Panc1 (cell line): ENCODE measurements at regions not wholly inside any gene's neighbourhood (a gene's known extent, or its start where the extent isn't known, plus 50 kb on each side); places are given as distances from the start of the nearest gene placed in this dataset.

Experiments used
- ATAC-seq: fragments of 200-7000 bp; cut with Tn5 transposase; 2 replicates; pipeline ENCODE4 v1.9.1; 2020; ENCODE audit warnings: mild to moderate bottlenecking, moderate library complexity
- BruUV-seq: library from RNA; stranded (reverse); fragments of 400-500 nt; replicated peaks from 2 replicates; lab custom pipeline; 2021; lab: Mats Ljungman, UMichigan
- CTCF ChIA-PET: fragments of 300-600 bp; sonication (Branson Sonifier 250); formaldehyde crosslinking; loops from one replicate; lab custom pipeline; 2022; ENCODE audit warnings: antibody characterized with exemption; lab: Charles Lee
- POLR2A ChIA-PET: fragments of 300-600 bp; sonication (Branson Sonifier 250); formaldehyde crosslinking; loops from one replicate; lab custom pipeline; 2022; ENCODE audit warnings: antibody characterized with exemption; lab: Charles Lee
- DNase-seq: peaks from one replicate; pipeline ENCODE4 v3.0.0-alpha.2; 2010; ENCODE audit warnings: low read depth, low spot score
- H3K27ac ChIP-seq: 2 replicates; pipeline ENCODE4 v1.5.1; 2011; ENCODE audit warnings: mild to moderate bottlenecking, low read length, inconsistent platforms
- H3K27me3 ChIP-seq: fragments of 200-500 bp; sonication (Bioruptor generic); 2 replicates; pipeline ENCODE4 v1.6.0; 2014; ENCODE audit warnings: low read length, inconsistent platforms; ENCODE audit not compliant: control insufficient read depth, insufficient read depth
- H3K36me3 ChIP-seq: fragments of 200-500 bp; sonication (Bioruptor generic); 2 replicates; pipeline ENCODE4 v1.5.1; 2014; ENCODE audit warnings: inconsistent platforms, mild to moderate bottlenecking, low read length, moderate library complexity; ENCODE audit not compliant: control insufficient read depth, insufficient read depth
- H3K4me1 ChIP-seq: 2 replicates; pipeline ENCODE4 v1.5.1; 2011; ENCODE audit warnings: inconsistent platforms, mild to moderate bottlenecking, low read length, moderate library complexity; ENCODE audit not compliant: control insufficient read depth, insufficient read depth
- H3K4me3 ChIP-seq, 2 experiments: 2 replicates each; pipeline ENCODE4 v1.5.1; 2011 to 2012; ENCODE audit warnings: low read depth in 2 of 2, low read length in 2 of 2, mild to moderate bottlenecking in 2 of 2, inconsistent platforms in 1 of 2, moderate library complexity in 1 of 2
- H3K9me3 ChIP-seq: fragments of 200-500 bp; sonication (Bioruptor generic); 2 replicates; pipeline ENCODE4 v1.5.1; 2014; ENCODE audit warnings: low read depth, mild to moderate bottlenecking, inconsistent platforms, low read length, moderate library complexity; ENCODE audit not compliant: control insufficient read depth, insufficient read depth
- POLR2AphosphoS5 ChIP-seq: IDR thresholded peaks from 2 replicates; pipeline ENCODE4 v1.6.1; 2012; ENCODE audit warnings: mild to moderate bottlenecking, low read depth, low read length, moderate library complexity
- SIN3A ChIP-seq: IDR thresholded peaks from 2 replicates; pipeline ENCODE4 v1.6.1; 2012; ENCODE audit warnings: low read depth, mild to moderate bottlenecking, low read length, moderate library complexity, borderline replicate concordance; ENCODE audit not compliant: insufficient read depth
- TCF7L2 ChIP-seq: IDR thresholded peaks from 2 replicates; pipeline ENCODE4 v1.6.1; 2011; ENCODE audit warnings: mild to moderate bottlenecking, low read depth, low read length, inconsistent platforms
- in situ Hi-C: cut with HindIII; loops from 2 replicates; pipeline ENCODE4 v1.10.0; 2016; ENCODE audit warnings: low sequenced_read_pairs, low pct_unique_long_range_greater_than_20kb
- intact Hi-C: fragments of 100-400 bp; cut with micrococcal nuclease; formaldehyde crosslinking; loops from one replicate; pipeline ENCODE4 v1.10.0; 2022; ENCODE audit not compliant: unreplicated experiment
- TF ChIP-seq, protein P1 (sequence below), 2 experiments: IDR thresholded peaks; 2 replicates each; pipeline ENCODE4 v1.6.1; 2011 to 2012; ENCODE audit warnings: low read depth in 2 of 2, control low read depth in 1 of 2, low read length in 1 of 2, mild to moderate bottlenecking in 1 of 2, moderate library complexity in 1 of 2; ENCODE audit not compliant: insufficient read depth in 1 of 2
- TF ChIP-seq, protein P2 (sequence below): fragments of 450-650 bp; IDR thresholded peaks from 2 replicates; pipeline ENCODE4 v1.5.1; 2017; ENCODE audit warnings: mild to moderate bottlenecking

DNA sequence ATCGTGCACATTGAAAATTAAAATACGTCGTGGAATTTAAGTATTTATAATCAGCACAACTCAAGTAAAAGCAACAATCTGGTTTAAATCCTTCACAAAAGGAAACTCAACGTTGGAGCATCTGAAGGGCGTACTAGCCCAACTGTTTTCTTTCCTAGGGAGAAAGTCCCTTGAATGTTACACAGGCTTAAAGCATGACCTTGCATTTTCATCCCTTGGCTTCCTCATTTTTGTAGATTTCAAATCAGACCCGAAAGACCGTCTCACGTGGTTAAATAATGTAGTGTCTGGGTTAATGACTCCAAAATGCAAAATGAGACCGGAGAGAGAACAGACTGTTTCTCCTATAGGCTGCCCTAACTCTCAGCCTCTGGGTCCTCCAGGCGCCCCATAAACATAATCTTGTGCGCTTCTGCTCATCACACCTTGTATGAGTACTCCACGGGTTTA, 249.2 kb upstream of the RREB1 start:
- ChIA-PET CTCF (no interaction called here), POLR2A (no interaction called here)
- H3K36me3 ChIP-seq, result no peaks in the 10 kb centered on the region
- H3K27me3 ChIP-seq, result no peaks in the 10 kb centered on the region
- H3K9me3 ChIP-seq, result no peaks in the 10 kb centered on the region
- TF ChIP-seq POLR2AphosphoS5 (no peak), SIN3A (no peak)
- TF ChIP-seq, protein P1, sequence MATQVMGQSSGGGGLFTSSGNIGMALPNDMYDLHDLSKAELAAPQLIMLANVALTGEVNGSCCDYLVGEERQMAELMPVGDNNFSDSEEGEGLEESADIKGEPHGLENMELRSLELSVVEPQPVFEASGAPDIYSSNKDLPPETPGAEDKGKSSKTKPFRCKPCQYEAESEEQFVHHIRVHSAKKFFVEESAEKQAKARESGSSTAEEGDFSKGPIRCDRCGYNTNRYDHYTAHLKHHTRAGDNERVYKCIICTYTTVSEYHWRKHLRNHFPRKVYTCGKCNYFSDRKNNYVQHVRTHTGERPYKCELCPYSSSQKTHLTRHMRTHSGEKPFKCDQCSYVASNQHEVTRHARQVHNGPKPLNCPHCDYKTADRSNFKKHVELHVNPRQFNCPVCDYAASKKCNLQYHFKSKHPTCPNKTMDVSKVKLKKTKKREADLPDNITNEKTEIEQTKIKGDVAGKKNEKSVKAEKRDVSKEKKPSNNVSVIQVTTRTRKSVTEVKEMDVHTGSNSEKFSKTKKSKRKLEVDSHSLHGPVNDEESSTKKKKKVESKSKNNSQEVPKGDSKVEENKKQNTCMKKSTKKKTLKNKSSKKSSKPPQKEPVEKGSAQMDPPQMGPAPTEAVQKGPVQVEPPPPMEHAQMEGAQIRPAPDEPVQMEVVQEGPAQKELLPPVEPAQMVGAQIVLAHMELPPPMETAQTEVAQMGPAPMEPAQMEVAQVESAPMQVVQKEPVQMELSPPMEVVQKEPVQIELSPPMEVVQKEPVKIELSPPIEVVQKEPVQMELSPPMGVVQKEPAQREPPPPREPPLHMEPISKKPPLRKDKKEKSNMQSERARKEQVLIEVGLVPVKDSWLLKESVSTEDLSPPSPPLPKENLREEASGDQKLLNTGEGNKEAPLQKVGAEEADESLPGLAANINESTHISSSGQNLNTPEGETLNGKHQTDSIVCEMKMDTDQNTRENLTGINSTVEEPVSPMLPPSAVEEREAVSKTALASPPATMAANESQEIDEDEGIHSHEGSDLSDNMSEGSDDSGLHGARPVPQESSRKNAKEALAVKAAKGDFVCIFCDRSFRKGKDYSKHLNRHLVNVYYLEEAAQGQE (IDR thresholded peaks at IDR 0.05; ENCODE audit: insufficient read depth in 1 of 2, low read depth in 2 of 2, low read length in 1 of 2), result no peak
- no TSS peak for BruUV-seq
- intact Hi-C loops, result no loop called here
- in situ Hi-C loops, result no loop called here
- no peak overlapping the region for H3K27ac ChIP-seq
- H3K4me3 ChIP-seq, result no peak overlapping the region
- no peaks in the 10 kb centered on the region for H3K4me1 ChIP-seq
- ATAC-seq (no peak), DNase-seq (no peak)

DNA sequence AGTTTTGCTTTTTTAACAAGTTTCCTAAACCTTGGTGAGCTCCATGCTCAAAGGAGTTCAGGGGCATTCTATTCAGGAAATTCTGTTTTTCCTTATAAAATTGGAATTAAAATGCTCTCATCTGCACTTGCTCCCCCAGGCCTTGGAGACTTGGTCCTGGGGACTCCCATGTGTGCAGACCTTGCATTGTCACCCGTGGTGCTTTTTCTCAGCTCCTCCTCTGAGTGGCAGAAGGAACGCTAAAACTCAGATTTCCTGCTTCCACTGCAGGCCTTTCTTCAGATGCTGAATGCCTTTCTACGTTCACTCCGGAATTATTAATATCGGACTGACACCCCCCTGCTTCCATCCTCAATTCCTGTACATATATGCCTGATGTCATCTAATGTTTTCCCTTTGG, 248.7 kb upstream of the RREB1 start:
- no peaks in the 10 kb centered on the region for H3K4me1 ChIP-seq
- no TSS peak for BruUV-seq
- ChIA-PET CTCF (no interaction called here), POLR2A (no interaction called here)
- H3K27me3 ChIP-seq, result no peaks in the 10 kb centered on the region
- H3K36me3 ChIP-seq, result no peaks in the 10 kb centered on the region
- TF ChIP-seq POLR2AphosphoS5, result no peak
- TF ChIP-seq, protein P1 (IDR thresholded peaks at IDR 0.05; ENCODE audit: insufficient read depth in 1 of 2, low read depth in 2 of 2, low read length in 1 of 2), result no peak
- intact Hi-C loops, result no loop called here
- H3K27ac ChIP-seq, result no peak overlapping the region
- DNase-seq (no peak), ATAC-seq (no peak)
- H3K9me3 ChIP-seq, result no peaks in the 10 kb centered on the region
- no peak overlapping the region for H3K4me3 ChIP-seq
- in situ Hi-C loops, result no loop called here

- BruUV-seq, result no TSS peak
- no peaks in the 10 kb centered on the region for H3K9me3 ChIP-seq
- ChIA-PET CTCF (no interaction called here), POLR2A (no interaction called here)
- no peak for TF ChIP-seq POLR2AphosphoS5
- TF ChIP-seq SIN3A, result no peak
- TF ChIP-seq TCF7L2, result no peak
- TF ChIP-seq, protein P1 (IDR thresholded peaks at IDR 0.05; ENCODE audit: insufficient read depth in 1 of 2, low read depth in 2 of 2, low read length in 1 of 2), result no peak
- TF ChIP-seq, protein P2, sequence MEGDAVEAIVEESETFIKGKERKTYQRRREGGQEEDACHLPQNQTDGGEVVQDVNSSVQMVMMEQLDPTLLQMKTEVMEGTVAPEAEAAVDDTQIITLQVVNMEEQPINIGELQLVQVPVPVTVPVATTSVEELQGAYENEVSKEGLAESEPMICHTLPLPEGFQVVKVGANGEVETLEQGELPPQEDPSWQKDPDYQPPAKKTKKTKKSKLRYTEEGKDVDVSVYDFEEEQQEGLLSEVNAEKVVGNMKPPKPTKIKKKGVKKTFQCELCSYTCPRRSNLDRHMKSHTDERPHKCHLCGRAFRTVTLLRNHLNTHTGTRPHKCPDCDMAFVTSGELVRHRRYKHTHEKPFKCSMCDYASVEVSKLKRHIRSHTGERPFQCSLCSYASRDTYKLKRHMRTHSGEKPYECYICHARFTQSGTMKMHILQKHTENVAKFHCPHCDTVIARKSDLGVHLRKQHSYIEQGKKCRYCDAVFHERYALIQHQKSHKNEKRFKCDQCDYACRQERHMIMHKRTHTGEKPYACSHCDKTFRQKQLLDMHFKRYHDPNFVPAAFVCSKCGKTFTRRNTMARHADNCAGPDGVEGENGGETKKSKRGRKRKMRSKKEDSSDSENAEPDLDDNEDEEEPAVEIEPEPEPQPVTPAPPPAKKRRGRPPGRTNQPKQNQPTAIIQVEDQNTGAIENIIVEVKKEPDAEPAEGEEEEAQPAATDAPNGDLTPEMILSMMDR, result no peak
- no peak for DNase-seq
- no peaks in the 10 kb centered on the region for H3K4me1 ChIP-seq
- H3K27me3 ChIP-seq, result no peaks in the 10 kb centered on the region
- in situ Hi-C loops (no loop called here), intact Hi-C loops (no loop called here)
- no peak for ATAC-seq
- H3K4me3 ChIP-seq, result no peak overlapping the region
- H3K27ac ChIP-seq, result no peak overlapping the region
- H3K36me3 ChIP-seq, result no peaks in the 10 kb centered on the region
Observed at GRCh38 chr6:6859722-6860121, 248.0 kb upstream of the RREB1 start.
